ENCODE measurements at regions not wholly inside any gene's neighbourhood (a gene's known extent, or its start where the extent isn't known, plus 50 kb on each side); places are given as distances from the start of the nearest gene placed in this dataset.
"Not testable (repeated sequence)": the region's sequence is repeated elsewhere in the genome, so short reads cannot be mapped to it uniquely, and the experiment has no call there.

- no peak overlapping the region for H3K4me3 ChIP-seq
- peak overlapping the region in 2 of 21 experiments; percentile 12 to 24 for H3K27ac ChIP-seq
Observed at GRCh38 chr3:193910886-193911738, 224.8 kb upstream of the HES1 start.

- no peak overlapping the region for H3K4me3 ChIP-seq
- H3K27ac ChIP-seq = peak overlapping the region in 1 of 21 experiments; percentile 24
Observed at GRCh38 chr3:193911784-193912340, 224.1 kb upstream of the HES1 start.

DNA sequence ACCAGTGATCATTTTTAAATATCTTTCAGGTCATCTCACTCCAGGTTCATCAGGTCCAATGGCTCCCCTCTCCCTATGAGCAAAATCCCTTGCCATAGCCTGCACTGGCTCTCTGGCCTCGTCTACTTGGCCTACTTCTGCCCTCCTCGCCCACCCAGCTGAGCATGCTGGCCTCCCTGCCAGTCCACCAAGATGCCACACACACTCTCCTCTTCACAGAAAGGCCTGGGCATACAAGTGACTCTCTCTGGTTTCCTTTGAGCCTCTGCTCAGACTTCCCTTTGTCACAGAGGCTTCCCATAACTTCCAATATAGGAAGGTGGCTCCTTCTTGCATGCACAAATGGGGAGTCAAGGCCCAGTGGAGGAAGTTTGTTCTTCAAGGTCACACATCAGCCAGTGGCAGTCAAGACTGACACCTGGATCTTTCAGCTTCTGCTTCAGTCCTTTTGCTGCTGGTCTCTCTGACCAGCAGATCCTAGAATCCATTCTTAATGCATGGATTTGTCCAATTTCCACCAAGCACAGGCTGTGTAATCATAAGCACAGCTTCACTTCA is 223.2 kb upstream of the HES1 start:
- Histone ChIP-seq H3K4me3 (no peak overlapping the region), H3K27ac (no peak overlapping the region)

DNA sequence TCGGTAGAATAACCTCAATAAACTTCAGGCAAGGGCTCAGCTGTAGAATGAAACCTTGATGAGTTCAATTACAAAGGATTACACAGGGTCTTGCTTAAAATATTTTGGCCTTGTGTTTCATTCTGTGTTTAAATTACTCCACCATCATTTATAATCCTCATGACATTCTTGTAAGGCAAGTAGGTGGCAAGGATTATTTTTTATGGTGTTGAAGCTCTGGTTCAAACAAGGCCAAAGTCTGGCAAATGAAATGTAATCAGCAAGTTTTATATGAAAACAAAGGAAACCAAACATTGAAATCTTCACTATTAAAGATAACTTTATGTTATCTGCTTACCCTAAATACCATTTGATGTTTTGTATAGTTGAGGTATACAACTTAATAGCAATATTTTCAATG is 221.3 kb upstream of the HES1 start:
- H3K27ac ChIP-seq = no peak overlapping the region

GRCh38 chr3:193915099-193915498 is 220.8 kb upstream of the HES1 start:
- Histone ChIP-seq H3K4me3 (no peak overlapping the region), H3K27ac (no peak overlapping the region)

More for the DNA sequence above, 221.3 kb upstream of the HES1 start:
- H3K4me3 ChIP-seq = no peak overlapping the region

- H3K27ac ChIP-seq = no peak overlapping the region
- H3K4me3 ChIP-seq = no peak overlapping the region
Observed at GRCh38 chr3:193915613-193916012, 220.3 kb upstream of the HES1 start.

DNA sequence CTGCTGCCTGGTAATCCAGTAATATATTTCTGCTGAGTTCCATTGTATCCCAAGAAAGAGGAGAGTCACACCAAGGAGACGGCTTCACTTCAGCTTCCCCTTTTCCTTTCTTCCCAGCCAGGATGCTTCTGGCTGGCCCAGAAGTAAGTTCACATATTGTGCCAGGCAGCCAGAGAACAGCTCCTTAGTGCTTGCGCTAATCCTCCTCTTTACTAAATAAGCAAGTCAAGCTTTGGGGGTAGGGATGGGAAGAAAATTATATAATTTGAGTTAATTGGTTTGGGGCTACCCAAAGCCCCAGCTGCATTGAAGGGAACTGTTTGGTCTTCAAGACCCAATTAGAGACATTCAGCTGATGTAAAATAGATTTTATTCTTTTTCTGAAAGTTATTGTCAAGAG is 218.8 kb upstream of the HES1 start:
- no peak overlapping the region for H3K27ac ChIP-seq
- no peak overlapping the region for H3K4me3 ChIP-seq

- Histone ChIP-seq H3K4me3 (no peak overlapping the region), H3K27ac (no peak overlapping the region)
Observed at GRCh38 chr3:193921465-193921864, 214.5 kb upstream of the HES1 start.

DNA sequence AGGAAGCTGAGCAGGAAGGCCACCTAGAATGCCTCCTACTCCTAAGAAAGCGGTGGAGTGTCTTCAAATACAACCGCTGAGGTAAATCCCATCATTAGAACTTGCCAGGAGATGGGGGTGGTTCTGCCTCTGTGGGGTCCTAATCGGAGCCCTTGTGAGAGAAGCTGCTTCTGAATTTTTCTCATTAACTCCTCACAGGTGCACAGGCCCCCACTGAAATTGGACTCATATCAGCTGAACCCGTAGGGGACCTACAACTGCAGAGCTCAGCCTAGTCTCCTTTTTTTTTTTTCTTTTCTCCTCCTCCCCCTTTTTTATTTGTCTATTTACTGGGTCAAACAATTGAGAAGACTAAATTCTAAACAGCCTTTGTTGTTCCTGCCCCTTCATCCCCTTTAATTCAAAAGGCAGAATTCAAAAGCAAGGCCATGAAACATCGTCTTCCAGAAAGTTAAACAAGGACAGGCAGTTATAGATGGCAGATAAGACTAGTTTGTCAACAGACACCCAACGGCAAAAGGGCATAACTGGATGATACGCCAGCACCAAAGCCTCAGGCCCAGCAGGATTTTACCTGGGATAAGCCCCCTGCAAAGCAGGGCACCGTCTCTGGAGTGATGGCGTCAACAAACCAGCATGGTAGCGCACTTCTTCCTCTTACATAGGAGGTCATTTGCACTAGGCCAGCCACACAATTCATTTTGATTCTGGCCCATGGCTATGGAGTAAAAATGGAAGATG is 213.7 kb upstream of the HES1 start:
- H3K4me3 ChIP-seq = no peak overlapping the region

GRCh38 chr3:193923958-193924357 is 212.0 kb upstream of the HES1 start:
- H3K4me3 ChIP-seq, H3K27ac ChIP-seq: not testable (repeated sequence)

More for the DNA sequence above, 213.7 kb upstream of the HES1 start:
- H3K27ac ChIP-seq = no peak overlapping the region

DNA sequence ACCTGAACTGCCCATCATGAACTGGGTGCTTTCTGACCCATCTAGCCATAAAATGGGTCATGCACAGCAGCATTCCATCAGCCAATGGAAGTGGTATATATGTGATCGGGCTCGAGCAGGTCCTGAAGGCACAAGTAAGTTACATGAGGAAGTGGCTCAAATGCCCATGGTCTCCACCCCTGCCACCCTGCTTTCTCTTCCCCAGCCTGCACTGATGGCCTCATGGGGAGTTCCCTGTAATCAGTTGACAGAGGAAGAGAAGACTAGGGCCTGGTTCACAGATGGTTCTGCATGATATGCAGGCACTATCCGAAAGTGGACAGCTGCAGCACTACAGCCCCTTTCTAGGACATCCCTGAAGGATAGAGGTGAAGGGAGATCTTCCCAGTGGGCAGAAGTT is 209.9 kb upstream of the HES1 start:
- not testable (repeated sequence) for H3K4me3 ChIP-seq, H3K27ac ChIP-seq

DNA sequence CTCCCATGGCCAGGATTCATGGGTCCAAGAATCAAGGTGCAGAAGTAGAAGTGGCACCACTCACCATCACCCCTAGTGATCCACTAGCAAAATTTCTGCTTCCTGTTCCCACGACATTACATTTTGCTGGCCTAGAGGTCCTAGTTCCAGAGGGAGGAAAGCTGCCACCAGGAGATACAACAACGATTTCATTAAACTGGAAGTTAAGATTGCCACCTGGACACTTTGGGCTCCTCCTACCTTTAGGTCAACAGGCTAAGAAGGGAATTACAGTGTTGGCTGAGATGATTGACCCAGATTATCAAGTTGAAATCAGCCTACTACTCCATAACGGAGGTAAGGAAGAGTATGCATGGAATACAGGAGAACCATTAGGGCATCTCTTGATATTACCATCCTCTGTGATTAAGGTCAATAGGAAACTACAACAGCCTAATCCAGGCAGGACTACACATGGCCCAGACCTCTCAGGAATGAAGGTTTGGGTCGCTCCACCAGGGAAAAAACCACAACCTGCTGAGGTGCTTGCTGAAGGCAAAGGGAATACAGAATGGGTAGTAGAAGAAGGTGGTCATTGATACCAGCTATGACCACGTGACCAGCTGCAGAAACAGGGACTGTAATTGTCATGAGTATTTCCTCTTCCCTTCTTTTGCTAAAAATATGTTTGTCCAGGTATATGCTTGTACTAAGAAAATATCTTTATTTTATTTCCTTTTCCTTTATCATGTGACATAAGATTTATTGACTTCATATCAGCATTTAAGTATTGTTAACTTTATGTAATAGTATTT is 208.3 kb upstream of the HES1 start:
- not testable (repeated sequence) for H3K4me3 ChIP-seq, H3K27ac ChIP-seq

- H3K4me3 ChIP-seq = no peak overlapping the region
- H3K27ac ChIP-seq = no peak overlapping the region
Observed at GRCh38 chr3:193928354-193929209, 207.4 kb upstream of the HES1 start.

- H3K27ac ChIP-seq = no peak overlapping the region
Observed at GRCh38 chr3:193929373-193929772, 206.6 kb upstream of the HES1 start.

DNA sequence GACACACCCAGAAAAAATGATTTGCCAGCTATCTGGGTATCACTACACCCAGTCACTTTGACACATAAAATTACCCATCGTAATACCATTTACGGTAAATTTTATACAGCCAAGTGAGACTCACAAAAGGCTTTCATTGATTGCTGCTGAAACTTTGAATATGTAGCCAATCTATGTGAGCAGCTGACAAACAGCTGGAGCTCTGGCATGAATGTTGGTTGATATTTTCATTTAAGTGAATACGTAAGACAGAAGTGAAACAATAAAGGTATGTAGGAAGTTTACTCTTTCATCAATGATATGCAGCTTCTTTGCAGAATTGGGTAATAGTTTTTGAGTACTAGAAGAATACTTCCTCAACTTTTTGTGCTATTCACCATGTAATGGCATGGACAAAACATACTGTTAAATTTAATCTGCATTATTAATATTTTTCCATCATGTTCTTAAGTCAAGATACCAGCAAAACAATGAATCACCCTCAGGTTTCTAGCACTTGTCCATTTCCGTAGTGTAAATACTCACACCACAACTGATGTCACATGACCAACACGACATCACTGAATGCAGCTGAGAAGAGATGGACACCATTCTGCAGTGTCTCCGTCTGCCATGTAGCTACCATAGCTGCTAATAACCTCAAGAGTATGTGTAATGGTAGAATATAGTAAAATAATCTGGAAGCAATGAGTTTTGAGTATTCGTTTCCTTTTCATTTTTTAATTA is 205.9 kb upstream of the HES1 start:
- H3K4me3 ChIP-seq = no peak overlapping the region
- H3K27ac ChIP-seq = no peak overlapping the region

More at GRCh38 chr3:193929373-193929772, 206.6 kb upstream of the HES1 start:
- H3K4me3 ChIP-seq = no peak overlapping the region

DNA sequence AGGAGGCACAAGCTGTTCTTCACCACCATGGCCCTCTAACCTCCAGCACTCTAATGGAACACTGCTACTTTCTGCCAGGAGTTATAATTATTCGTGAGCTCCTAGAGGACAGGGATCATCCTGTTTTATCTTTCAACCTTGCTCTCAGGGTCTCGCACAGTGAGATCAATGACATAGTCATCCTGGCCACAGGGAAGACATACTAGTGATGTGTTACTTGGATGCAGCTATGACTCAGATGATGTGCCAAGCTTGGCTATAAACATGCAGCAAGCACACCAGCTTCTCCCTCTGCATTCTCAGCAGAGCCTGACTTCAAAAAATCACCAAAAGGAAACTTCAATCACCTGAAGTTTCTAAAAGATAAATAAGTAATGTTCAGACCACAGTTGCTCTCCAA is 203.8 kb upstream of the HES1 start:
- H3K27ac ChIP-seq = no peak overlapping the region
- no peak overlapping the region for H3K4me3 ChIP-seq

DNA sequence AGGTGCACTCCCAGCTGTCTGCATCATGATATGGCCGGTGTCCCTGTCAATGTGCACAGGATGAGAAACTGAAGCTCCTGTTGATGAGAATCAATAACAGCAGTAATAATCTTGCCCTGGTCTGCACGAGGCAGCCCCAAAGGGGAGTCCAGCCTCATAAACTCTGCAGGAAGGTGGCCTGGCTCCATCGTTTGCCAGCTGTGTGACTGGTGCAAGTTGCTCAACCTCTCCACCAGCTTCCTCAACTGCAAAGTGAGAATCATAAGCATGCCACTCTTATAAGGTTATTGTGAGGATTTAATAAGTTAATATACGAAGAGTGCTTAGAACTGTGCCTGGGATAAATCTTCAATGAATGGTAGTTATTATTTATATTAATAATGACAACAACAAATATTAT is 203.4 kb upstream of the HES1 start:
- Histone ChIP-seq H3K27ac (no peak overlapping the region), H3K4me3 (no peak overlapping the region)

GRCh38 chr3:193933451-193933850 is 202.5 kb upstream of the HES1 start:
- Histone ChIP-seq H3K27ac (no peak overlapping the region), H3K4me3 (no peak overlapping the region)
